Right renal pelvis (tissue), 4 donors: ENCODE measurements at regions not wholly inside any gene's neighbourhood (a gene's known extent, or its start where the extent isn't known, plus 50 kb on each side); places are given as distances from the start of the nearest gene placed in this dataset.

ENCODE experiments used
- DNase-seq, 4 donors: peaks; one replicate each; pipeline ENCODE4 v3.0.0-alpha.2; 2013; ENCODE audit warnings: low read depth in 4 of 4, low spot score in 3 of 4, missing footprints in 1 of 4

- no peak for DNase-seq
Measured at GRCh38 chr18:30376515-30376914, 666.0 kb downstream of the DSC3 start.

- DNase-seq: no peak
Measured at GRCh38 chr18:30361864-30362540, 680.5 kb downstream of the DSC3 start.

- DNase-seq: no peak
Measured at GRCh38 chr18:30359521-30359920, 683.0 kb downstream of the DSC3 start.

GRCh38 chr18:30358555-30358954, 684.0 kb downstream of the DSC3 start:
- DNase-seq: no peak

GRCh38 chr18:30352551-30353168, 689.9 kb downstream of the DSC3 start:
- no peak for DNase-seq

- DNase-seq: no peak
Measured at GRCh38 chr18:30350263-30350662, 692.3 kb downstream of the DSC3 start.

GRCh38 chr18:30343090-30343489, 699.5 kb downstream of the DSC3 start:
- DNase-seq: no peak

- DNase-seq: no peak
Measured at GRCh38 chr18:30342675-30343074, 699.9 kb downstream of the DSC3 start.

GRCh38 chr18:30334781-30335180, 707.8 kb downstream of the DSC3 start:
- no peak for DNase-seq

GRCh38 chr18:30333310-30333709, 709.2 kb downstream of the DSC3 start:
- DNase-seq: no peak

- DNase-seq: no peak
Measured at GRCh38 chr18:30328839-30329238, 713.7 kb downstream of the DSC3 start.

- DNase-seq: no peak
Measured at GRCh38 chr18:30302181-30302580, 740.4 kb downstream of the DSC3 start.

- DNase-seq: no peak
Measured at GRCh38 chr18:30298769-30299168, 743.8 kb downstream of the DSC3 start.

GRCh38 chr18:30288662-30289414, 753.7 kb downstream of the DSC3 start:
- DNase-seq: no peak

GRCh38 chr18:30280861-30281470, 761.6 kb downstream of the DSC3 start:
- peak; percentile 32 to 60 (median 58) for DNase-seq

GRCh38 chr18:30280186-30280585, 762.4 kb downstream of the DSC3 start:
- no peak for DNase-seq

- DNase-seq: no peak
Measured at GRCh38 chr18:30277676-30278075, 764.9 kb downstream of the DSC3 start.

- DNase-seq: no peak
Measured at GRCh38 chr18:30271716-30272115, 770.8 kb downstream of the DSC3 start.

GRCh38 chr18:30265190-30265589, 777.4 kb downstream of the DSC3 start:
- DNase-seq: no peak

- no peak for DNase-seq
Measured at GRCh38 chr18:30254331-30254730, 788.2 kb downstream of the DSC3 start.

GRCh38 chr18:30248056-30248455, 794.5 kb downstream of the DSC3 start:
- no peak for DNase-seq
